ENCODE measurements at regions not wholly inside any gene's neighbourhood (a gene's known extent, or its start where the extent isn't known, plus 50 kb on each side); places are given as distances from the start of the nearest gene placed in this dataset.

DNA sequence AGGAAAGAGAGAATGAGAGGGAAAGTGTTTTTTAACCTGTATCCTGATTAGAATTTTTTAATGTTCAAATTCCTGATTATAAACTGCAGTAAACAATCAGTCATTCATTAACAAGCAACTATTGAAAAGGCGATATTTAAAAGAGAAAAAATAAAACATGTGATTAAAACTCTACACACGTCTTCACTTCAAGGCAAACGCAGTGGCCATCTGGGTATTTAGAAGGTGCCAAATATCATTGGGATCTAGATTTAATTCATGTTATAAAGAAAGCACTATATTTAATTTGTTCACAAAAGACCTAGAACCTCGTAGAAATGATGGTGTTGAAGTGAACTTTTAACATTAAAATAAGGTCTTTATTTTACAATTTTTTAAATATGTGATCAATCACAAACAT, 189.4 kb upstream of the KLF14 start:
- ChIA-PET POLR2A (no interaction called here), CTCF (interaction anchor here (3.8 kb wide), 1 partner anchor 27 kb away, joined by 37 read pairs; no protein-coding TSS in a partner anchor)
- Mint-ChIP-seq H3K9me3 (no peaks in the 10 kb centered on the region), H3K27me3 (ENCODE audit: low read depth) (no peaks in the 10 kb centered on the region; the same call in 1 of the 2 replicates), H3K27ac (no peak overlapping the region), H3K4me1 (peaks cover 28% of the 10 kb centered on the region), H3K36me3 (no peaks in the 10 kb centered on the region), H3K4me3 (no peak overlapping the region)
- no peak for TF ChIP-seq TP53 (CRISPR knock-in tag; IDR thresholded peaks at IDR 0.05)
- TF ChIP-seq, protein P1, sequence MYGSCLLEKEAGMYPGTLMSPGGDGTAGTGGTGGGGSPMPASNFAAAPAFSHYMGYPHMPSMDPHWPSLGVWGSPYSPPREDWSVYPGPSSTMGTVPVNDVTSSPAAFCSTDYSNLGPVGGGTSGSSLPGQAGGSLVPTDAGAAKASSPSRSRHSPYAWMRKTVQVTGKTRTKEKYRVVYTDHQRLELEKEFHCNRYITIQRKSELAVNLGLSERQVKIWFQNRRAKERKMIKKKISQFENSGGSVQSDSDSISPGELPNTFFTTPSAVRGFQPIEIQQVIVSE (CRISPR knock-in tag; IDR thresholded peaks at IDR 0.05; ENCODE audit: borderline replicate concordance), result no peak
- TF ChIP-seq, protein P2, sequence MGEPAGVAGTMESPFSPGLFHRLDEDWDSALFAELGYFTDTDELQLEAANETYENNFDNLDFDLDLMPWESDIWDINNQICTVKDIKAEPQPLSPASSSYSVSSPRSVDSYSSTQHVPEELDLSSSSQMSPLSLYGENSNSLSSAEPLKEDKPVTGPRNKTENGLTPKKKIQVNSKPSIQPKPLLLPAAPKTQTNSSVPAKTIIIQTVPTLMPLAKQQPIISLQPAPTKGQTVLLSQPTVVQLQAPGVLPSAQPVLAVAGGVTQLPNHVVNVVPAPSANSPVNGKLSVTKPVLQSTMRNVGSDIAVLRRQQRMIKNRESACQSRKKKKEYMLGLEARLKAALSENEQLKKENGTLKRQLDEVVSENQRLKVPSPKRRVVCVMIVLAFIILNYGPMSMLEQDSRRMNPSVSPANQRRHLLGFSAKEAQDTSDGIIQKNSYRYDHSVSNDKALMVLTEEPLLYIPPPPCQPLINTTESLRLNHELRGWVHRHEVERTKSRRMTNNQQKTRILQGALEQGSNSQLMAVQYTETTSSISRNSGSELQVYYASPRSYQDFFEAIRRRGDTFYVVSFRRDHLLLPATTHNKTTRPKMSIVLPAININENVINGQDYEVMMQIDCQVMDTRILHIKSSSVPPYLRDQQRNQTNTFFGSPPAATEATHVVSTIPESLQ (CRISPR knock-in tag; IDR thresholded peaks at IDR 0.05), result no peak
- no peak for DNase-seq (ENCODE audit: low spot score)
- no peak for ATAC-seq

DNA sequence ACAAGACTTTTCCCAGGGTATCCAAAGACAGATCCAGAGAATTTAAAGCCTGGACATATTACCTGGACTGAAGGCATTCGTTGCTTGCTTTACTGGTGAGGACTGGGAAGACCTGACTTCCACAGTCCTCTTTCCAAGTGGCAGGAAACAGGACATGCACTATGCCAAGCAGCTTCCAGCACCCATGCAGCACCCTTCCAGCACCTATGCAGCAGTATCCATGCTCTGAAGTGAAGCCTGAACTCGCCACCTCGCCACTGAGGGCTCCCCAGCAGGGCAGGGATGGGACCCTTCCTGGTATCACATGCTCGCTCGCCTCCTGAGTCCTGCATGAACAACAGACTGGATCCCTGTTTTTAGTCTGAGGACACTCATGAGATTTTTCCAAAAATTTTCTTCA, 189.9 kb upstream of the KLF14 start:
- DNase-seq (ENCODE audit: low spot score) (no peak), ATAC-seq (no peak)
- Mint-ChIP-seq H3K9me3 (no peaks in the 10 kb centered on the region), H3K27me3 (ENCODE audit: low read depth) (no peaks in the 10 kb centered on the region; the same call in 1 of the 2 replicates), H3K36me3 (no peaks in the 10 kb centered on the region), H3K4me3 (no peak overlapping the region), H3K27ac (no peak overlapping the region), H3K4me1 (peaks cover 30% of the 10 kb centered on the region)
- ChIA-PET POLR2A (no interaction called here), CTCF (interaction anchor here (3.8 kb wide), 1 partner anchor 27 kb away, joined by 37 read pairs; no protein-coding TSS in a partner anchor)
- TF ChIP-seq TEAD4 (CRISPR knock-in tag; IDR thresholded peaks at IDR 0.05) (no peak), MYBL2 (CRISPR knock-in tag; IDR thresholded peaks at IDR 0.05) (no peak), EMX1 (CRISPR knock-in tag; IDR thresholded peaks at IDR 0.05) (no peak), ZNF396 (CRISPR knock-in tag; IDR thresholded peaks at IDR 0.05; ENCODE audit: borderline replicate concordance) (no peak), ZNF416 (CRISPR knock-in tag; IDR thresholded peaks at IDR 0.05) (no peak), CBFB (CRISPR knock-in tag; IDR thresholded peaks at IDR 0.05; ENCODE audit: low read depth) (no peak), ZNF317 (CRISPR knock-in tag; IDR thresholded peaks at IDR 0.05; ENCODE audit: borderline replicate concordance, low read depth) (no peak), GTF2I (CRISPR knock-in tag; conservative IDR thresholded peaks at IDR 0.05) (no peak)
- TF ChIP-seq, protein P3, sequence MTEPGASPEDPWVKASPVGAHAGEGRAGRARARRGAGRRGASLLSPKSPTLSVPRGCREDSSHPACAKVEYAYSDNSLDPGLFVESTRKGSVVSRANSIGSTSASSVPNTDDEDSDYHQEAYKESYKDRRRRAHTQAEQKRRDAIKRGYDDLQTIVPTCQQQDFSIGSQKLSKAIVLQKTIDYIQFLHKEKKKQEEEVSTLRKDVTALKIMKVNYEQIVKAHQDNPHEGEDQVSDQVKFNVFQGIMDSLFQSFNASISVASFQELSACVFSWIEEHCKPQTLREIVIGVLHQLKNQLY (CRISPR knock-in tag; IDR thresholded peaks at IDR 0.05), result no peak
- TF ChIP-seq, protein P4, sequence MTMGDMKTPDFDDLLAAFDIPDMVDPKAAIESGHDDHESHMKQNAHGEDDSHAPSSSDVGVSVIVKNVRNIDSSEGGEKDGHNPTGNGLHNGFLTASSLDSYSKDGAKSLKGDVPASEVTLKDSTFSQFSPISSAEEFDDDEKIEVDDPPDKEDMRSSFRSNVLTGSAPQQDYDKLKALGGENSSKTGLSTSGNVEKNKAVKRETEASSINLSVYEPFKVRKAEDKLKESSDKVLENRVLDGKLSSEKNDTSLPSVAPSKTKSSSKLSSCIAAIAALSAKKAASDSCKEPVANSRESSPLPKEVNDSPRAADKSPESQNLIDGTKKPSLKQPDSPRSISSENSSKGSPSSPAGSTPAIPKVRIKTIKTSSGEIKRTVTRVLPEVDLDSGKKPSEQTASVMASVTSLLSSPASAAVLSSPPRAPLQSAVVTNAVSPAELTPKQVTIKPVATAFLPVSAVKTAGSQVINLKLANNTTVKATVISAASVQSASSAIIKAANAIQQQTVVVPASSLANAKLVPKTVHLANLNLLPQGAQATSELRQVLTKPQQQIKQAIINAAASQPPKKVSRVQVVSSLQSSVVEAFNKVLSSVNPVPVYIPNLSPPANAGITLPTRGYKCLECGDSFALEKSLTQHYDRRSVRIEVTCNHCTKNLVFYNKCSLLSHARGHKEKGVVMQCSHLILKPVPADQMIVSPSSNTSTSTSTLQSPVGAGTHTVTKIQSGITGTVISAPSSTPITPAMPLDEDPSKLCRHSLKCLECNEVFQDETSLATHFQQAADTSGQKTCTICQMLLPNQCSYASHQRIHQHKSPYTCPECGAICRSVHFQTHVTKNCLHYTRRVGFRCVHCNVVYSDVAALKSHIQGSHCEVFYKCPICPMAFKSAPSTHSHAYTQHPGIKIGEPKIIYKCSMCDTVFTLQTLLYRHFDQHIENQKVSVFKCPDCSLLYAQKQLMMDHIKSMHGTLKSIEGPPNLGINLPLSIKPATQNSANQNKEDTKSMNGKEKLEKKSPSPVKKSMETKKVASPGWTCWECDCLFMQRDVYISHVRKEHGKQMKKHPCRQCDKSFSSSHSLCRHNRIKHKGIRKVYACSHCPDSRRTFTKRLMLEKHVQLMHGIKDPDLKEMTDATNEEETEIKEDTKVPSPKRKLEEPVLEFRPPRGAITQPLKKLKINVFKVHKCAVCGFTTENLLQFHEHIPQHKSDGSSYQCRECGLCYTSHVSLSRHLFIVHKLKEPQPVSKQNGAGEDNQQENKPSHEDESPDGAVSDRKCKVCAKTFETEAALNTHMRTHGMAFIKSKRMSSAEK (CRISPR knock-in tag; IDR thresholded peaks at IDR 0.05; ENCODE audit: borderline replicate concordance), result no peak
- TF ChIP-seq, protein P5, sequence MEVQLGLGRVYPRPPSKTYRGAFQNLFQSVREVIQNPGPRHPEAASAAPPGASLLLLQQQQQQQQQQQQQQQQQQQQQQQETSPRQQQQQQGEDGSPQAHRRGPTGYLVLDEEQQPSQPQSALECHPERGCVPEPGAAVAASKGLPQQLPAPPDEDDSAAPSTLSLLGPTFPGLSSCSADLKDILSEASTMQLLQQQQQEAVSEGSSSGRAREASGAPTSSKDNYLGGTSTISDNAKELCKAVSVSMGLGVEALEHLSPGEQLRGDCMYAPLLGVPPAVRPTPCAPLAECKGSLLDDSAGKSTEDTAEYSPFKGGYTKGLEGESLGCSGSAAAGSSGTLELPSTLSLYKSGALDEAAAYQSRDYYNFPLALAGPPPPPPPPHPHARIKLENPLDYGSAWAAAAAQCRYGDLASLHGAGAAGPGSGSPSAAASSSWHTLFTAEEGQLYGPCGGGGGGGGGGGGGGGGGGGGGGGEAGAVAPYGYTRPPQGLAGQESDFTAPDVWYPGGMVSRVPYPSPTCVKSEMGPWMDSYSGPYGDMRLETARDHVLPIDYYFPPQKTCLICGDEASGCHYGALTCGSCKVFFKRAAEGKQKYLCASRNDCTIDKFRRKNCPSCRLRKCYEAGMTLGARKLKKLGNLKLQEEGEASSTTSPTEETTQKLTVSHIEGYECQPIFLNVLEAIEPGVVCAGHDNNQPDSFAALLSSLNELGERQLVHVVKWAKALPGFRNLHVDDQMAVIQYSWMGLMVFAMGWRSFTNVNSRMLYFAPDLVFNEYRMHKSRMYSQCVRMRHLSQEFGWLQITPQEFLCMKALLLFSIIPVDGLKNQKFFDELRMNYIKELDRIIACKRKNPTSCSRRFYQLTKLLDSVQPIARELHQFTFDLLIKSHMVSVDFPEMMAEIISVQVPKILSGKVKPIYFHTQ (CRISPR knock-in tag; IDR thresholded peaks at IDR 0.05), result no peak
- TF ChIP-seq, protein P6, sequence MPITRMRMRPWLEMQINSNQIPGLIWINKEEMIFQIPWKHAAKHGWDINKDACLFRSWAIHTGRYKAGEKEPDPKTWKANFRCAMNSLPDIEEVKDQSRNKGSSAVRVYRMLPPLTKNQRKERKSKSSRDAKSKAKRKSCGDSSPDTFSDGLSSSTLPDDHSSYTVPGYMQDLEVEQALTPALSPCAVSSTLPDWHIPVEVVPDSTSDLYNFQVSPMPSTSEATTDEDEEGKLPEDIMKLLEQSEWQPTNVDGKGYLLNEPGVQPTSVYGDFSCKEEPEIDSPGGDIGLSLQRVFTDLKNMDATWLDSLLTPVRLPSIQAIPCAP (CRISPR knock-in tag; IDR thresholded peaks at IDR 0.05), result no peak
- TF ChIP-seq, protein P7, sequence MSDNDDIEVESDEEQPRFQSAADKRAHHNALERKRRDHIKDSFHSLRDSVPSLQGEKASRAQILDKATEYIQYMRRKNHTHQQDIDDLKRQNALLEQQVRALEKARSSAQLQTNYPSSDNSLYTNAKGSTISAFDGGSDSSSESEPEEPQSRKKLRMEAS (CRISPR knock-in tag; IDR thresholded peaks at IDR 0.05), result no peak
- TF ChIP-seq, protein P8, sequence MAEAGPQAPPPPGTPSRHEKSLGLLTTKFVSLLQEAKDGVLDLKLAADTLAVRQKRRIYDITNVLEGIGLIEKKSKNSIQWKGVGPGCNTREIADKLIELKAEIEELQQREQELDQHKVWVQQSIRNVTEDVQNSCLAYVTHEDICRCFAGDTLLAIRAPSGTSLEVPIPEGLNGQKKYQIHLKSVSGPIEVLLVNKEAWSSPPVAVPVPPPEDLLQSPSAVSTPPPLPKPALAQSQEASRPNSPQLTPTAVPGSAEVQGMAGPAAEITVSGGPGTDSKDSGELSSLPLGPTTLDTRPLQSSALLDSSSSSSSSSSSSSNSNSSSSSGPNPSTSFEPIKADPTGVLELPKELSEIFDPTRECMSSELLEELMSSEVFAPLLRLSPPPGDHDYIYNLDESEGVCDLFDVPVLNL (CRISPR knock-in tag; IDR thresholded peaks at IDR 0.05; ENCODE audit: borderline replicate concordance, low read depth), result no peak
- TF ChIP-seq, protein P9, sequence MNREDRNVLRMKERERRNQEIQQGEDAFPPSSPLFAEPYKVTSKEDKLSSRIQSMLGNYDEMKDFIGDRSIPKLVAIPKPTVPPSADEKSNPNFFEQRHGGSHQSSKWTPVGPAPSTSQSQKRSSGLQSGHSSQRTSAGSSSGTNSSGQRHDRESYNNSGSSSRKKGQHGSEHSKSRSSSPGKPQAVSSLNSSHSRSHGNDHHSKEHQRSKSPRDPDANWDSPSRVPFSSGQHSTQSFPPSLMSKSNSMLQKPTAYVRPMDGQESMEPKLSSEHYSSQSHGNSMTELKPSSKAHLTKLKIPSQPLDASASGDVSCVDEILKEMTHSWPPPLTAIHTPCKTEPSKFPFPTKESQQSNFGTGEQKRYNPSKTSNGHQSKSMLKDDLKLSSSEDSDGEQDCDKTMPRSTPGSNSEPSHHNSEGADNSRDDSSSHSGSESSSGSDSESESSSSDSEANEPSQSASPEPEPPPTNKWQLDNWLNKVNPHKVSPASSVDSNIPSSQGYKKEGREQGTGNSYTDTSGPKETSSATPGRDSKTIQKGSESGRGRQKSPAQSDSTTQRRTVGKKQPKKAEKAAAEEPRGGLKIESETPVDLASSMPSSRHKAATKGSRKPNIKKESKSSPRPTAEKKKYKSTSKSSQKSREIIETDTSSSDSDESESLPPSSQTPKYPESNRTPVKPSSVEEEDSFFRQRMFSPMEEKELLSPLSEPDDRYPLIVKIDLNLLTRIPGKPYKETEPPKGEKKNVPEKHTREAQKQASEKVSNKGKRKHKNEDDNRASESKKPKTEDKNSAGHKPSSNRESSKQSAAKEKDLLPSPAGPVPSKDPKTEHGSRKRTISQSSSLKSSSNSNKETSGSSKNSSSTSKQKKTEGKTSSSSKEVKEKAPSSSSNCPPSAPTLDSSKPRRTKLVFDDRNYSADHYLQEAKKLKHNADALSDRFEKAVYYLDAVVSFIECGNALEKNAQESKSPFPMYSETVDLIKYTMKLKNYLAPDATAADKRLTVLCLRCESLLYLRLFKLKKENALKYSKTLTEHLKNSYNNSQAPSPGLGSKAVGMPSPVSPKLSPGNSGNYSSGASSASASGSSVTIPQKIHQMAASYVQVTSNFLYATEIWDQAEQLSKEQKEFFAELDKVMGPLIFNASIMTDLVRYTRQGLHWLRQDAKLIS (CRISPR knock-in tag; IDR thresholded peaks at IDR 0.05; ENCODE audit: borderline replicate concordance), result no peak

Measured in WTC11 (cell line).